ENCODE measurements at regions not wholly inside any gene's neighbourhood (a gene's known extent, or its start where the extent isn't known, plus 50 kb on each side); places are given as distances from the start of the nearest gene placed in this dataset.

- in situ Hi-C loops (cut with MboI; ENCODE audit: low pct_unique_long_range_greater_than_20kb in 2 of 9, low sequenced_read_pairs in 9 of 9, unreplicated experiment in 9 of 9), result no loop called here
- Histone ChIP-seq H3K4me1 (replicated peaks in 1 of 2) (no peaks in the 10 kb centered on the region), H3K27ac (no peak overlapping the region), H3K4me3 (no peak overlapping the region)
- no peak for ATAC-seq (replicated peaks in 6 of 8)
Measured at GRCh38 chr13:90395348-90395747, 952.1 kb upstream of the MIR17HG start.

GRCh38 chr13:90395846-90396245 lies 951.6 kb upstream of the MIR17HG start:
- Histone ChIP-seq H3K4me3 (no peak overlapping the region), H3K4me1 (replicated peaks in 1 of 2) (no peaks in the 10 kb centered on the region), H3K27ac (no peak overlapping the region)
- in situ Hi-C loops (cut with MboI; ENCODE audit: low pct_unique_long_range_greater_than_20kb in 2 of 9, low sequenced_read_pairs in 9 of 9, unreplicated experiment in 9 of 9), result no loop called here
- 57 to 100% (median 86%) methylated on average over 1 to 3 of the region's 3 CpGs for WGBS, 10 experiments
- ATAC-seq (replicated peaks in 6 of 8), result no peak

GRCh38 chr13:90396266-90396665 lies 951.2 kb upstream of the MIR17HG start:
- in situ Hi-C loops (cut with MboI; ENCODE audit: low pct_unique_long_range_greater_than_20kb in 2 of 9, low sequenced_read_pairs in 9 of 9, unreplicated experiment in 9 of 9), result no loop called here
- H3K4me1 ChIP-seq (replicated peaks in 1 of 2), result no peaks in the 10 kb centered on the region
- H3K4me3 ChIP-seq, result no peak overlapping the region
- no peak overlapping the region for H3K27ac ChIP-seq
- ATAC-seq (replicated peaks in 6 of 8), result no peak

- Histone ChIP-seq H3K4me3 (no peak overlapping the region), H3K27ac (no peak overlapping the region), H3K4me1 (replicated peaks in 1 of 2) (no peaks in the 10 kb centered on the region)
- ATAC-seq (replicated peaks in 6 of 8), result peak in 4 of 8 experiments; percentile 22 to 89 (median 69)
- in situ Hi-C loops (cut with MboI; ENCODE audit: low pct_unique_long_range_greater_than_20kb in 2 of 9, low sequenced_read_pairs in 9 of 9, unreplicated experiment in 9 of 9), result no loop called here
- whole genome bisulfite sequencing, 10 experiments, result 32 to 100% (median 66%) methylated on average over 2 to 4 of the region's 4 CpGs; no CpG with 5 or more reads in 1 of the 10 experiments
Measured at GRCh38 chr13:90397503-90397902, 950.0 kb upstream of the MIR17HG start.

- no peaks in the 10 kb centered on the region for H3K4me1 ChIP-seq (replicated peaks in 1 of 2)
- no peak overlapping the region for H3K27ac ChIP-seq
- no peak for ATAC-seq (replicated peaks in 6 of 8)
- no peak overlapping the region for H3K4me3 ChIP-seq
- in situ Hi-C loops (cut with MboI; ENCODE audit: low pct_unique_long_range_greater_than_20kb in 2 of 9, low sequenced_read_pairs in 9 of 9, unreplicated experiment in 9 of 9), result no loop called here
Measured at GRCh38 chr13:90400372-90400771, 947.1 kb upstream of the MIR17HG start.

GRCh38 chr13:90401150-90401549 lies 946.3 kb upstream of the MIR17HG start:
- Histone ChIP-seq H3K27ac (no peak overlapping the region), H3K4me1 (replicated peaks in 1 of 2) (no peaks in the 10 kb centered on the region), H3K4me3 (no peak overlapping the region)
- in situ Hi-C loops (cut with MboI; ENCODE audit: low pct_unique_long_range_greater_than_20kb in 2 of 9, low sequenced_read_pairs in 9 of 9, unreplicated experiment in 9 of 9), result no loop called here
- peak in 2 of 8 experiments; percentile 79 to 93 for ATAC-seq (replicated peaks in 6 of 8)

- no peak for ATAC-seq (replicated peaks in 6 of 8)
- in situ Hi-C loops (cut with MboI; ENCODE audit: low pct_unique_long_range_greater_than_20kb in 2 of 9, low sequenced_read_pairs in 9 of 9, unreplicated experiment in 9 of 9), result no loop called here
- WGBS, 10 experiments, result 23 to 88% (median 65%) methylated on average over 1 of the region's 1 CpG
Measured at GRCh38 chr13:90402102-90402501, 945.4 kb upstream of the MIR17HG start.

GRCh38 chr13:90402613-90403012 lies 944.9 kb upstream of the MIR17HG start:
- no peak for ATAC-seq (replicated peaks in 6 of 8)
- H3K4me3 ChIP-seq, result no peak overlapping the region
- no peak overlapping the region for H3K27ac ChIP-seq
- in situ Hi-C loops (cut with MboI; ENCODE audit: low pct_unique_long_range_greater_than_20kb in 2 of 9, low sequenced_read_pairs in 9 of 9, unreplicated experiment in 9 of 9), result no loop called here
- 11 to 100% (median 97%) methylated on average over 1 of the region's 1 CpG for WGBS, 10 experiments
- no peaks in the 10 kb centered on the region for H3K4me1 ChIP-seq (replicated peaks in 1 of 2)

More at GRCh38 chr13:90402102-90402501, 945.4 kb upstream of the MIR17HG start:
- Histone ChIP-seq H3K4me3 (no peak overlapping the region), H3K27ac (no peak overlapping the region), H3K4me1 (replicated peaks in 1 of 2) (no peaks in the 10 kb centered on the region)

GRCh38 chr13:90403330-90404082 lies 944.0 kb upstream of the MIR17HG start:
- 85 to 100% (median 92%) methylated on average over 1 to 9 of the region's 14 CpGs; no CpG with 5 or more reads in 4 of the 10 experiments for WGBS, 10 experiments
- no peaks in the 10 kb centered on the region for H3K4me1 ChIP-seq (replicated peaks in 1 of 2)
- ATAC-seq (replicated peaks in 6 of 8), result no peak
- no peak overlapping the region for H3K4me3 ChIP-seq
- in situ Hi-C loops (cut with MboI; ENCODE audit: low pct_unique_long_range_greater_than_20kb in 2 of 9, low sequenced_read_pairs in 9 of 9, unreplicated experiment in 9 of 9), result no loop called here
- H3K27ac ChIP-seq, result no peak overlapping the region

- in situ Hi-C loops (cut with MboI; ENCODE audit: low pct_unique_long_range_greater_than_20kb in 2 of 9, low sequenced_read_pairs in 9 of 9, unreplicated experiment in 9 of 9), result no loop called here
- no peak overlapping the region for H3K27ac ChIP-seq
- no peaks in the 10 kb centered on the region for H3K4me1 ChIP-seq (replicated peaks in 1 of 2)
- no peak for ATAC-seq (replicated peaks in 6 of 8)
- 0 to 100% (median 72%) methylated on average over 1 of the region's 1 CpG for WGBS, 10 experiments
- no peak overlapping the region for H3K4me3 ChIP-seq
Measured at GRCh38 chr13:90405301-90405700, 942.2 kb upstream of the MIR17HG start.

- ATAC-seq (replicated peaks in 6 of 8), result no peak
- no peak overlapping the region for H3K27ac ChIP-seq
- H3K4me1 ChIP-seq (replicated peaks in 1 of 2), result no peaks in the 10 kb centered on the region
- 40 to 100% (median 84%) methylated on average over 1 to 2 of the region's 2 CpGs for WGBS, 10 experiments
- in situ Hi-C loops (cut with MboI; ENCODE audit: low pct_unique_long_range_greater_than_20kb in 2 of 9, low sequenced_read_pairs in 9 of 9, unreplicated experiment in 9 of 9), result no loop called here
- no peak overlapping the region for H3K4me3 ChIP-seq
Measured at GRCh38 chr13:90412980-90413379, 934.5 kb upstream of the MIR17HG start.

GRCh38 chr13:90413548-90413947 lies 933.9 kb upstream of the MIR17HG start:
- no peak overlapping the region for H3K4me3 ChIP-seq
- no peaks in the 10 kb centered on the region for H3K4me1 ChIP-seq (replicated peaks in 1 of 2)
- no peak overlapping the region for H3K27ac ChIP-seq
- 0 to 80% (median 33%) methylated on average over 1 of the region's 1 CpG; no CpG with 5 or more reads in 6 of the 10 experiments for WGBS, 10 experiments
- in situ Hi-C loops (cut with MboI; ENCODE audit: low pct_unique_long_range_greater_than_20kb in 2 of 9, low sequenced_read_pairs in 9 of 9, unreplicated experiment in 9 of 9), result no loop called here
- ATAC-seq (replicated peaks in 6 of 8), result no peak

- Histone ChIP-seq H3K4me1 (replicated peaks in 1 of 2) (no peaks in the 10 kb centered on the region), H3K4me3 (no peak overlapping the region), H3K27ac (no peak overlapping the region)
- in situ Hi-C loops (cut with MboI; ENCODE audit: low pct_unique_long_range_greater_than_20kb in 2 of 9, low sequenced_read_pairs in 9 of 9, unreplicated experiment in 9 of 9), result no loop called here
- WGBS, 10 experiments, result 25 to 100% (median 76%) methylated on average over 1 to 3 of the region's 3 CpGs
- peak in 3 of 8 experiments; percentile 44 to 96 (median 93) for ATAC-seq (replicated peaks in 6 of 8)
Measured at GRCh38 chr13:90414691-90415596, 932.5 kb upstream of the MIR17HG start.

- in situ Hi-C loops (cut with MboI; ENCODE audit: low pct_unique_long_range_greater_than_20kb in 2 of 9, low sequenced_read_pairs in 9 of 9, unreplicated experiment in 9 of 9), result no loop called here
- no peak overlapping the region for H3K4me3 ChIP-seq
- no peaks in the 10 kb centered on the region for H3K4me1 ChIP-seq (replicated peaks in 1 of 2)
- no peak overlapping the region for H3K27ac ChIP-seq
- 32 to 90% (median 65%) methylated on average over 1 to 3 of the region's 3 CpGs for WGBS, 10 experiments
- no peak for ATAC-seq (replicated peaks in 6 of 8)
Measured at GRCh38 chr13:90415902-90416301, 931.6 kb upstream of the MIR17HG start.
